Hematopoietic multipotent progenitor cell treated with erythropoietin and hydrocortisone succinate and interleukin-3 and kit ligand, for 17 days (in vitro differentiated cells): ENCODE measurements at regions not wholly inside any gene's neighbourhood (a gene's known extent, or its start where the extent isn't known, plus 50 kb on each side); places are given as distances from the start of the nearest gene placed in this dataset.
"Not testable (repeated sequence)": the region's sequence is repeated elsewhere in the genome, so short reads cannot be mapped to it uniquely, and the experiment has no call there.

ENCODE experiments used
- DNase-seq: peaks from one replicate; pipeline ENCODE4 v3.0.0-alpha.2; 2015; ENCODE audit warnings: low spot score

DNA sequence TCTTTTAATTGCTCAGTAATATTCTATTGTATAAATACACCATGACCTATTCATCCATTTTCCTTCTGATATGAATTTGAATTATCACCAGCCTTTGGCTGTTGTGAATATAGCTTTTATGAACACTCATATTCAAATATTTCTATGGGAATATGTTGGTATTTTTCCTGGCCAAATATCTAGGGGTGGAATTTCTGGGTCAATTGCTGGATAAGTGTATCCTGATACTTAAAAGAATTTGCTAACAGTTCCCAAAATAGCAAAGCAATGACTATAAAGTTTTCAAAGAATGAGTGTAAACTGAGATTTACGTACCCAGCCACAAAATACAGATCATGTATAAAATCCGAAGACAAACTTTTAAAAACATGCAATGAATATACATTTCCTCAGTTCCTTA, 148.7 kb upstream of the CLEC14A start:
- DNase-seq, result no peak

DNA sequence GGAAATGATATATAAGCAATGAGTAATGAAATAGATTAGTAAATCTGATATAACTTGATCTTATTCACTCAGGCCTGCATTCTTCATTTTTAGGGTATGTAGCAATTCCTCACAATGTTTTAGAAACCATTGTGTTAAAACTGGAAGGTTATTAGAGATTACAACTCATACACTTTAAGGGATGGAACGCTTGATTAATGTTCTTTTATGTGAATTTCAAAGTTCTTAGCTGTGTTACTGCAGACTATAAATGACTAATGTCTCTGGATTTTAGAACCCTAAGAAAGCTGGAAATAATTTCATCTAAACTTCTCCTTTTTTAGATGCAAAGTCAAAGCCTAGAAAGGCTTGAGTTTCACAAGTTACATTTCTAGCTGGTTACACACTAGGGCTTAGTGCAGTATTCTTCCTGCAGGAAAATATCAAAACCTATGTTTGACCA, 148.2 kb upstream of the CLEC14A start:
- no peak for DNase-seq

- DNase-seq, result no peak
Observed at GRCh38 chr14:38400751-38401150, 144.9 kb upstream of the CLEC14A start.

DNA sequence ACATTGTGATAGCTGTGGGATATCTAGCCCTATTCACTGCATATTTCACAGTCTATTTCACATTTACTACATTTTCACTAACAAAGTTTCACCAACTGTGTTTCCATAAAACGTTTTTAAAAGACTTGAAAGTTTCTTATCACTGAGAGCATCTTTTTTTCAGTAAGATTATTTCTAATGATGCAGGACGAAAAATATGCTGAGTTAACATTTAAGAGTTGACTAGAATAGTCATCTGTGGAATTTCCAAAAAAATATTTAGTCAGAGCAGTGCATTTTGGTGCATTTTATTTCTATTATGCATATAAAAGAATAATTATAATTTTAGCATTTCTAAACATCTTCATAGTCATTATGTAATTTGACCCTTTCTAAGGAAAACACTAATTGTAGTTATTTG, 143.8 kb upstream of the CLEC14A start:
- DNase-seq, result no peak

GRCh38 chr14:38394767-38395166, 138.9 kb upstream of the CLEC14A start:
- no peak for DNase-seq

DNA sequence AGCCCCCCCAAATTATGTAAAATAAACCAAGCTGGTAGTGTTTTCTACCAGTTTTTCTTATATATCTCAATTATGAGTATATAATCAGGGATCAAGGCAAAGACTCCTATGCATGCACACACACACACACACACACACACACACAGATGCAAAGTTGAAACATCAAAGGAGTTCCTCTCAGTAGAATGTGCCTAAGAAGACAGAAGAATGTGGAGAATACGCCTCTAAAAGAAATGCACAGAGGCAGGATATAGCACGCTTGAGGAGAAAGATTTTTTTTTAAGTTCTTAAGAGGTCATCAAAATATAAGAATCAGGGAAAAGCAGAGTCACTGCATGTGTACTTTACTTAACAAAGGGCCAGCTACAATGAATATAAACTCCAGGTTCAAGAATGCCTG, 138.2 kb upstream of the CLEC14A start:
- no peak for DNase-seq

- no peak for DNase-seq
Observed at GRCh38 chr14:38391334-38391733, 135.4 kb upstream of the CLEC14A start.

DNA sequence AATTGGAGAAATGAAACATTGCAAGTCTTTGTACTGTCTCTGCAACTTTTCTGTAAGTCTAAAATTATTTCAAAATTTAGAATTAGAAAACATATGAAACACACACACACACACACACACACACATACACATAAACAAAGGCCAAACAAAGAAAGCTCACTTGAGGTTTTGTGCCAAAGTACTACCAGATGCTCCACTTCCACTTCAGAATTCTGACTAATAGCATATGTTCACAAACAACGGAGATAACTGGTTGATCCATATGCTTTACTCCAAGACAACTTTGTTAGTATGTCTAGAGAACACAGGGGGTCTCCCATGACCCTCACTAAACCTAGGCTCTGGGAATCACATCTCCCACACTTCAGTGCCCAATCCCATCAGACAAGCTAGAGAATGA, 133.8 kb upstream of the CLEC14A start:
- no peak for DNase-seq

- DNase-seq, result no peak
Observed at GRCh38 chr14:38387821-38388220, 131.9 kb upstream of the CLEC14A start.

- no peak for DNase-seq
Observed at GRCh38 chr14:38385836-38386235, 129.9 kb upstream of the CLEC14A start.

- no peak for DNase-seq
Observed at GRCh38 chr14:38385343-38385742, 129.4 kb upstream of the CLEC14A start.

DNA sequence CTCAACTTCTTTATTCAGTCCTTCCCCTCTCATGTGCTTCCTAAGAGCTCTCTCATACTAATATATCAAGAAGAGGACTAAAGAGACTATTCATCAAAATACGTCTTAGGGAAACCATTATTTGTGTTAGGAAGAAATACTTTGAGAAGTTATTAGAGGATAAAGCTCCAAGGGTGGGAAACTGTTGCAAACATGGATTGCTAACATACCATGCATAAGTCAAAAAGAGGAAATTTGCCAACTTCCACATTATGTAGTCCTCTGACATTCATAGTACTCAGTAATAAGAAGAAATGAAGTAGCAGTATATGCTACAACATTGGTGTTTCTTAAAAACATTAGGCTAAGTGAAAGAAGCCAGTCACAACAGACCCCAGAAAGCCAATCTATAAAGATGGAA, 128.8 kb upstream of the CLEC14A start:
- no peak for DNase-seq

GRCh38 chr14:38367922-38368321, 112.0 kb upstream of the CLEC14A start:
- DNase-seq, result no peak

- DNase-seq, result no peak
Observed at GRCh38 chr14:38366374-38366773, 110.5 kb upstream of the CLEC14A start.

- no peak for DNase-seq
Observed at GRCh38 chr14:38363217-38363616, 107.3 kb upstream of the CLEC14A start.

DNA sequence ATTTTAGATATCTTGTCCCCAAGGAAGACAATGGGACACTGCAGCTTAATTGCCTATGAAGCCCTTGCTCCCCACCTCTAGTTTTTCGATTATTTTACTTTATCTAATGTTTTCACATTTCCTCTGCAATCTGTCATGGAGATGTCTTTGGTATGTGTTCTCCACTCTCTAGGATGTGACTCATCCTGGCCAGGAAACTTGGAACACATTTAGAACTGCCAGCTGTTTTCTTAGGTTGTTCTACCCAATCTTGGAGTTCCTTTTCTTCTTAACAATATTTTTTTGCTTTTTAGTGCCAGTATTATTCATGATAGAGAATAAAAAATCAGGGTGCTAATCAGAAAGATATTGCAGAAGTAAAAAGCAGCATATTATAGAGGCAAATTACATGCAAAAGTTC, 101.7 kb upstream of the CLEC14A start:
- DNase-seq, result no peak

DNA sequence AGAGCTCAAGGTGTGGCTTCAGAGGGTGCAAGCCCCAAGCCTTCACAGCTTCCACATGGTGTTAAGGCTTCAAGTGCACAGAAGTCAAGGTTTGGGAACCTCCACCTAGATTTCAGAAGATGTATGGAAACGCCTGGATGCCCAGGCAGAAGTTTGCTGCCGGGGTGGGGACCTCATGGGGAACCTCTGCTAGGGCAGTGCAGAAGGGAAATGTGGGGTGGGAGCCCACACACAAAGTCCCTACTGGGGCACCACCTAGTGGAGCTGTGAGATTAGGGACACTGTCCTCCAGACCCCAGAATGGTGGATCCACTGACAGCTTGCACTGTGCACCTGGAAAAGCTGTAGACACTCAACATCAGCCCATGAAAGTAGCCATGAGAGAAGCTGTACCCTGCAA, 99.6 kb upstream of the CLEC14A start:
- not testable (repeated sequence) for DNase-seq

DNA sequence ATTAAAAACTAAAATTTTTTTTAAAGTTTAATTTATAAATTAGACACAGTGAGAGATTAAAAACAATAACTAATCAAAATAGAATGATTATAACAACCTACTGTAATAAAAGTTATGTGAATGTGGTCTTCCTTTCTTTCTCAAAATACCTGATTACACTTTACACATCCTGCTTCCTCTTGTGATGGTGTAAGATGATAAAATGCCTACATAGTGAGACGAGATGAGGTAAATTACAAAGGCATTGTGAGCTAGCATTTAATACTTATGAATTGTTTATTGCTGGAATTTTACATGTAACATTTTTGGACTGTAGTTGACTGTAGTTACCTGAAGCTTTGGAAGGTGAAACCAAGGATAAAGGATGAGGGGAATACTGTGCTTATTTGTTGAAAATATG, 94.2 kb upstream of the CLEC14A start:
- DNase-seq, result no peak

- DNase-seq, result no peak
Observed at GRCh38 chr14:38342803-38343202, 86.9 kb upstream of the CLEC14A start.

DNA sequence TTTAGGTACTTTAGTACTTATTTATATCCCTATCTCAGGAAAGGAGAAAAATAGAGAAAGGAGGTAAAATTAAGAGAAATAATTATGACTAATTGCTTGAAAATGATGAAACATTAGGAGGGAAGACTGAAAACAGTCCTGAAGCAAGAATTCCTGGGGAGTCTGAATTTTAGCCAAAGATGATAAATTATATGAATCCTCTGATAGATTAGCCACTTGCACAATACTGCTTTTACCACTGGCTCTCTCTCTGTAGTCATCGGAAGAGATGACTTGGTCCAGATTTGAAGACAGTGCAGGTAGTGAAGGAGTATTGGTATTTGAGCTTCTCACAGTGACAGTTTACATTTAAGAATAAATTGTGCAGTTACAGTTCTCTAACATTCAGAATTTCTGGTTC, 83.8 kb upstream of the CLEC14A start:
- DNase-seq, result no peak

DNA sequence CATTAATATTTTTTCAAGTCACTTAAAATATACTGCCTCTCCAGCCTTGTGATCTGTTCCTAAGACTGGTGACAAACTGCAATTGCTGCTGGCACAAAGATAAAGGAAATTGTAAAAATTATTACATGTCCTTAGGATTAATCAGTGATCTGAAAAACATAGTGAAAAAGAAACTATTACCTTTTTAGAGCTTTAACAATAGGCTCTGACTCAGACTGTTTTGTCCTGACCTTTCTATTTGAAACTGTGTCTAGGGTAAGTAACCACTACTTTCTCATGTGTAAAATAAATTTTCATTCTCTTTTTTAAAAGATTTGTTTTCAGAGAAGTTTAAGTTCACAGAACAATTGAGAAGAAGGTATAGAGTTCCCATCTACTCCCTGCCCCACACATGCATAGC, 80.4 kb upstream of the CLEC14A start:
- DNase-seq, result no peak

DNA sequence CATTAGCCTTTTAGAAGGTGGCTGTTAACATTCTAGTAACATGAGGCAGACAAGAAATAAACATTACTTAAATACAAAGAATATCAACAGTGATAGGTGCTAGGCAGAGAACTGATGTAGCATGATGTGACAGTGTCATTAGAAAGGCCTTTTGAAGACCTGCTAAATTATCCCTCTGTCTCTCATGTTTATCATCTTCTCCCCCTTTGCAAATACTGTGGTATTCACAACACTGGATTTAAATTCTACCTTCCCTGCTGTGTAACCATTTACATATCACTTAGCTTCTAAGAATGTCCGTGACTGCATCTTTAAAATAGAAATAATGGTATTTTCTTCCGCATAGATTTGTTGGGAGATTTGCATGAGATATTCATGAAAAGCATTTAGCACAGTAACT, 74.4 kb upstream of the CLEC14A start:
- DNase-seq, result no peak

DNA sequence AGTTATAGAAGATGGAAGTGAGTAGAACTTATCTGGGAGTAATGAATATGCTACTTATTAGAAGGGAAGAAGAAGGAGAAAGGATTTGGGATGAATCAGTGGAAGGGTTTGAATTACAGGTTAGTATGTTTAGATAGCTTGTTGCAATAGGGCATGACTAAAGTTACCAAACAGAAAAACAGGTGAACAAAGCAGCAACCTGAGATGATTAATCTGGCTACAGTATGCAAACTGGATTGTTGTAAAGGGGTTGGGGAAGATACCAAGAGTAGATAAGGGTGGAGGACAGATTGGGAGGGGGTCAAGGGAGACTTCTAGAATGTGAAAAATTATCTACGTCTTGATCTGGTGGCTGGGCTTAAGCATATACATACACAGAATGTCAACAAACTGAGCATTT, 73.4 kb upstream of the CLEC14A start:
- DNase-seq, result no peak

- no peak for DNase-seq
Observed at GRCh38 chr14:38316922-38317321, 61.0 kb upstream of the CLEC14A start.

DNA sequence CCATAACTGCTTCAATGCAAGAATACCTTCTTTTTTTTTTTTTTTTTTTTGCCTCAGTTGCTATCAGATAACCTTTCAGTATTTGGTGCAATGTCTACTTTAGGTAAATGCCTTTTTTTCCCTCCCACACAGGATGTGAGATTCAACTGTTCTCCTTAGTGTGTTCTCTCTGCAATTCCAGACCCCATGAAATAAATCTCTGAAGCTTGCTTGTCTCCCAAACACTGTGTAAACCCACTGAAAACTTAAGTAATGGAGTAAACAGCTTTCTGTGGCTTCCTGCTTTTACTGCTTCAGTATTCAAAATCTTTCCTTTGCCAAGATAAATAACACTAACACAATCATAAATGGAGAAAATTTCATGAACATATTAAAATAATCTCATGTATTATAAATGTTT, 55.8 kb upstream of the CLEC14A start:
- DNase-seq, result no peak
